ENCODE measurements at regions not wholly inside any gene's neighbourhood (a gene's known extent, or its start where the extent isn't known, plus 50 kb on each side); places are given as distances from the start of the nearest gene placed in this dataset.
A peak's percentile ranks its signal among the peaks of the same experiment; 100 is the strongest.

DNA sequence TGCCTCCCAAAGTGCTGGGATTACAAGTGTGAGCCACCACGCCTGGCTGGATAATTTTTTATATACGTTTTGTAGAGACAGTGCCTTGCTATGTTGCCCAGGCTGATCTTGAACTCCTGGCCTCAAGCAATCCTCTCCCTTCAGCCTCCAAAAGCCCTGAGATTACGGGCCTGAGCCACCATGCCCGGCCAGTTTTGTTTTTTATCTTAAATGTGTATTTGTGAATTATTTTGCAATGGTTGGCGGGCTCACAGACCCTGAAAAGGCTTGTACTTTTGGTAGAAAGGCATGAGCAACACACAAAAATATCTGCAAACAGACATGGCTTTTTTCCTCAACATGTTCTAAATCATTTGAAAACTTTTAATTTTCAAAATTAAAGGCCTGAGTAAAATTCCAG lies 73.4 kb upstream of the TMEM18 start:
- DNase-seq, result no peak

DNA sequence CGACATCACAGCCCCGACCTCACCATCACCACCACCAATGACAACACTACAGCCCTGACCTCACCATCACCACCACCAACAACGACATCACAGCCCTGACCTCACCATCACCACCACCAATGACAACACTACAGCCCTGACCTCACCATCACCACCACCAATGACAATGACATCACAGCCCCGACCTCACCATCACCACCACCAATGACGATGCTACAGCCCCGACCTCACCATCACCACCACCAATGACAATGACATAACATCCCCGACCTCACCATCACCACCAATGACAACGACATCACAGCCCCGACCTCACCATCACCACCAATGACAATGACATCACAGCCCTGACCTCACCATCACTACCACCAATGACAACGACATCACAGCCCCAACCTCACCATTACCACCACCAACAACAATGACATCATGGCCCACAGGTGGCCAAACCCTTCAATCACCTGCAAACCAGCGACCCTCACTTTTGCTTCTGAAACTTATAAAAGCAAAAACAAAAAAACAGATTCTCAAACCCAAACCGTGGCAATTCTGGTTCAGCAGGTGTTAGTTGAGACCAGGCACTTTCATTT lies 70.7 kb upstream of the TMEM18 start:
- no peak for DNase-seq

DNA sequence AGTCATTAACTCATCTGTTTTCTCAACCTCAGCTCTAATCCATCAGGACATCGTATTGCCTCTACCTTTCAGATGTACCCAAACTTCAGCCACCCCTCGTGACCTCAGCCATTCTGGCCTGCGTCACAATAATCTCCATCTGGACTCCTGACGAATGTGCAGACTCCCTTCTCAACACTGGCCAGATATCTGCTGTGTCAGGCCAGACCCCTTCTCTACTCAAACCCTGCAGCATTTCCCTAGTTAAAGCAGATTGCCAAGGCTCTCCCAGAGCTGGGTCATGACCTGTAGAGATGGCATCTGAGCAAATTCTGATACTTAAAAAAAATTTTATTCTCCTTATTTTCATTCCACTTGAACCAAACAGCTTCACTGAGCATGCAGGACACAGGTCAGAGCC lies 69.5 kb upstream of the TMEM18 start:
- no peak for DNase-seq

DNA sequence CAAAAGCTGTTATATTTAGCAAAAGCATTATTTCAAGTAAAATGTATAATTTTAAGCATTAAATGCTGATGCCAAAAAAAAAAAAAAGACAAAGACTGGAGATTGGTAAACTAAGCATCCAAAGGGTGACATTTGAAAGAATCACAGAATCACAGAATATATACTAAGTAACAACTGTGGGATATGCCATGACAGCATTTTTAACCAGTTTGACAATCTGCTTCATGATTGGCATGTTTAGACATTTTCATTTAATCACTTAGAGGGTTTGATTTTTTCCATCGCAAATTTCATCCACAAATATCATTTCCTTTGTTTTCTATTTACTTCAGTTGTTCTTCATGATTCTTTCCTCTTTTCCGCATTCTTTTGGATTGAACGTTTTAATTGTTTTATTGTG lies 66.9 kb upstream of the TMEM18 start:
- DNase-seq, result no peak

DNA sequence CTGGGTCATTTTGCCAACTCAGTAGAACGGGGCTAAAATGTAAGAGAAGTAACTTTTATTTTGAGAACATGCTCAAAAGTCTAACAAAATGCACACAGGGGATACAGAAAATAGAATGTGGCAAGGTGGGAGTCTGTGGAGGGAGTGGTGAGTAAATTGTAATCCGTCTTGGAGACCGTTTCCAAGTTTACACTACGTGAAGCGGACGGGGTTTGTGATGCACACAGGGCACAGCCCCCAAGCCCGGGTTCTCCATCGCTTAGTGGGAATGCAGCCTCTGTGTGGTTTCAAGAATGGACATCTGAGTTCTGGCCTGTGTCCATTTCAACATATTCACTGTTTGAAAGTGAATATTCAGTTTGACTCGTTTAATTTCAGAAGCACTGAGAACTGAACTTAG lies 65.0 kb upstream of the TMEM18 start:
- DNase-seq, result no peak

DNA sequence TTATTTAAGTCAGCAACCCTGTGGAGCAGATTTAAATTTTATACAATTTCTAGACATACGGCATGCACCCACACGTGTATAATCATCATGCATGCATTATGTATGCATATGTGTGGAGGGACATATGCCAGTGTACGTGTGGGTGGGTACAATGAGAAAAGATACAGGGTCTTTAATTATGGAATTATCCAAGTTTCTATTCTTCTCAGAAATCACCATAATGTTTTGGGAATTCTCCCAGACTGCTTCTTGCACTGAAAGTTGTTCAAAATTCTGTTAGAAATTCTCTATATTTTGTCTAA lies 63.9 kb upstream of the TMEM18 start:
- DNase-seq, result no peak

- DNase-seq, result peak; percentile 100
Measured at GRCh38 chr2:740322-741194, 63.4 kb upstream of the TMEM18 start.

- DNase-seq, result peak; percentile 82
Measured at GRCh38 chr2:739864-740321, 62.7 kb upstream of the TMEM18 start.

GRCh38 chr2:736939-737338 lies 59.7 kb upstream of the TMEM18 start:
- DNase-seq, result no peak

DNA sequence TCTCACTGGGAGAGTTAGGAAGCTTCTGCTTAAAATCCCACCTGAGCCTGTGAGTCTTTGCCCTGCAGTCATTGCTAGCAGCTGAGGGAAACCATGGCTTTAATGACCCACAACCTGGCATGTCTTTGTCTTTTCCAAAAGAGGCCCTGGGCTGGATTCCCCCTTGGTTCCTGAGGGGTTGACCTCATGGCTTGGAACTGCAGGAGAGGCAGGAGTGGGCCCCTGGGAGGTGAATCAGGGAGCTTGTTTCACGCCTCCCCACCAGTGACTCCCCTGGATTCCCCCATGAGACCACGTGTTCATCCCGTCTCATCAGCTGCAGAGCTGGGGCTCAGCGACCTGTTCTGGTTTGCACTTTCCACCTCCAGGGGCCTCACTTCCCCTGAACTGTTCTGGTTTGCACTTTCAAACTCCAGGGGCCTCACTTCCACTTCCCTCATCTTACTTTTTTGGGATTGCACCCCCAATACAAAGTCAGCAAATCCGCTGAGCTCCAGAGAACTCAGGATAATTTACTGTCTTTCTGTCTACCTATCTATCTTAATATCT lies 58.5 kb upstream of the TMEM18 start:
- DNase-seq, result no peak

GRCh38 chr2:734496-734895 lies 57.3 kb upstream of the TMEM18 start:
- DNase-seq, result no peak

GRCh38 chr2:733495-733894 lies 56.3 kb upstream of the TMEM18 start:
- no peak for DNase-seq

DNA sequence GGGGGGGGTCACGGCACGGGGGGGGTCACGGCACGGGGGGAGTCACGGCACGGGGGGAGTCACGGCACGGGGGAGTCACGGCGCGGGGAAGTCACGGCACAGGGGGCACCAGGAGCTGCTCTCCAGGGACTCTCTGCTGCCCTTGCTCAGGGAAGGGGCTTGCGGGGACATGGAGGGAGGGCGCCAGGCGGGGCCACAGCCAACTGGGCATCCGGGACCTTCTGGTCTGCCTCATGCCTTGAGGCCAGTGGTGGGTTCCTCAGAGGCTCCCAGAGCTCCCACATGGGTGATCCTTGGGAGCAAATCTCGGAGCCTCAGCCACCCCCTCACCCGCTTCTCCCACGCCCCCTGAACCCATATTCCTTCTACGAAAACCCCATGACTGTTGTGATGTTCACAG lies 55.8 kb upstream of the TMEM18 start:
- DNase-seq, result no peak

- no peak for DNase-seq
Measured at GRCh38 chr2:731711-732110, 54.5 kb upstream of the TMEM18 start.

- no peak for DNase-seq
Measured at GRCh38 chr2:729376-729861, 52.2 kb upstream of the TMEM18 start.

DNA sequence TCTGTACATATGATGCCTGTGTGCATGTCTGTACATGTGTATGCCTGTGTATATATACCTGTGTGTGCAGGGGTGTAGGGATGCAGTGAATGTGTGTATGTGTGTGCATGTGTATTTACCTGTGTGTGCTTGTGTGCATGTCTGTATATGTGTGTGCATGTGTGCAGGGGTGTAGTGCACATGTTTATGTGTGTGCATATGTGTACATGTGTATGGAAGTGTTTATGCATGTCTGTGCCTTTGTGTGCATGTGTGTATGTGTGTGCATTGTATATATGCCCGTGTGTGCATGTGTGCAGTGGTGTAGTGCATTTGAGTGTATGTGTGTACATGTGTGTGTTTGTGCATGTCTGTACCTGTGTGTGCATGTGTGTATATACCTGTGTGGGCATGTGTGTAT lies 51.0 kb upstream of the TMEM18 start:
- DNase-seq, result no peak

DNA sequence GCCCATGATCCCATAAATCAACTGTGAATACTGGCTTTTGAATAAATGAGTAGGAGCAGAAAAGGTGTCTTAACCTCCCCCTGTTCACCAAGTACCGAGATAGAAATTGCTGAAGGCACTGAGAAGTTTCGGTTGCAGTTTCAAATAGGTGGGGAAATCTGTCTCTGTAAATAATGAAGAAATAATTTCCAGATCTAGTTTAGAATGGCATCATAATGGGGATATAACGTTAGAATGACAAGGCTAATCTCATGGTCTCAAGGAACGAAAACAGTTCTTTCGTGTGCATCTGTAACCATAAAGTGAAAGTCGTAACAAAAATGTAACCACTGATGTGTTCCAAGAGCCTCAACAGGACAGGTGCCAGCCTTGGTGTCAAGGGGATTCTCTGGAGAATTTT lies 49.9 kb upstream of the TMEM18 start:
- DNase-seq, result no peak
